ENCODE measurements at regions not wholly inside any gene's neighbourhood (a gene's known extent, or its start where the extent isn't known, plus 50 kb on each side); places are given as distances from the start of the nearest gene placed in this dataset.

DNA sequence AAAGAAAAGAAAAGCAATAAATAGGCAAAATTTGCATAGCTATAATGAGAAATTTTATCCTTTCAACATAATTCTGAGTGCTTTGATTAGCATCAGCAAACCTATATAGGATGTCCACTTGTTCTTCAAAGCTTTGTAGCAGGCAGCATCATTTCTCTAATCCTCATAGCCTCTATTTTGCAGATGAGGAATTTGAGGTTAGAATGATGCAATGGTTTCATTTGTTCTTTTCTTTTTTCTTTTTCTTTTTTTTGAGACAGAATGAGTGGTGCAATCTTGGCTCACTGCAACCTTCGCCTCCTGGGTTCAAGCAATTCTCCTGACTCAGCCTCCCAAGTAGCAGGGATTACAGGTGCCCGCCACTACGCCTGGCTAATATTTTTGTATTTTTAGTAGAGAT, 594.4 kb downstream of the TOX3 start:
- no peak for FAIRE-seq
- no peak for TF ChIP-seq POLR2AphosphoS5 (IDR thresholded peaks at IDR 0.05; ENCODE audit: low read depth, low read length)
- no peak for TF ChIP-seq POLR2A (IDR thresholded peaks at IDR 0.05; ENCODE audit: low read depth, low read length)
- no peak for TF ChIP-seq TAF1 (IDR thresholded peaks at IDR 0.05; ENCODE audit: borderline replicate concordance, low read depth, low read length)
- DNase-seq (ENCODE audit: insufficient read length), result no peak

DNA sequence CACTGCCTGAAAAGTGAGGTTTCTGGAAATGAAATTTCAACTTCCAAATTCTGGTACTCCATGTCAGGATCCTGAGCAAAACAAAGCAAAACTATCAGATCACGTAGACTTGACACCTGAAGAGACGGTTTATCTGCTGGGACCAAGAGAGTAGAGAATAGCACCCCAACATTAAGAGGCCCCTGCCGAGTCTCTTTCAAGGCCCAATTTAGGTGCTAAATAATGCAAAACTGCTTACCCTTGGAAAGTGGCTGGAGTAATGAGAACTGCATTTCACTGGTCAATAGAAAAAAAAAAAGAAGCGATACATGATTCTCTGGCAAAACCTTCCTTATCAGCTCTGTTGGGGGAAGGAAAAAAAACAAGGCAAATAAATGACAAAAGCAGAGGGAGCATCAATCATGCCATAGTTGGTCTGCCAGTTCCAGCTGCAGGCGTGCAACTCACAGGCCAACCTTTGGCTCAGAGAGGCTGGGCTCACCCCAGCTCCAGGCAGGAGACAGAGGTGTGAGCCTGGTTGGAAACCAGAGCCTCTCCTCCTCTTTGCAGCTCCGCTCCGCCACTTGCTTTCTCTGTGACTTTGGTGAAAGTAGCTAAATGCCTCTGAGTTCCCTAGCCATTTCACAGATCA, 595.2 kb downstream of the TOX3 start:
- no peak for TF ChIP-seq POLR2AphosphoS5 (IDR thresholded peaks at IDR 0.05; ENCODE audit: low read depth, low read length)
- no peak for TF ChIP-seq POLR2A (IDR thresholded peaks at IDR 0.05; ENCODE audit: low read depth, low read length)
- no peak for TF ChIP-seq TAF1 (IDR thresholded peaks at IDR 0.05; ENCODE audit: borderline replicate concordance, low read depth, low read length)
- FAIRE-seq (no peak), DNase-seq (ENCODE audit: insufficient read length) (no peak)

DNA sequence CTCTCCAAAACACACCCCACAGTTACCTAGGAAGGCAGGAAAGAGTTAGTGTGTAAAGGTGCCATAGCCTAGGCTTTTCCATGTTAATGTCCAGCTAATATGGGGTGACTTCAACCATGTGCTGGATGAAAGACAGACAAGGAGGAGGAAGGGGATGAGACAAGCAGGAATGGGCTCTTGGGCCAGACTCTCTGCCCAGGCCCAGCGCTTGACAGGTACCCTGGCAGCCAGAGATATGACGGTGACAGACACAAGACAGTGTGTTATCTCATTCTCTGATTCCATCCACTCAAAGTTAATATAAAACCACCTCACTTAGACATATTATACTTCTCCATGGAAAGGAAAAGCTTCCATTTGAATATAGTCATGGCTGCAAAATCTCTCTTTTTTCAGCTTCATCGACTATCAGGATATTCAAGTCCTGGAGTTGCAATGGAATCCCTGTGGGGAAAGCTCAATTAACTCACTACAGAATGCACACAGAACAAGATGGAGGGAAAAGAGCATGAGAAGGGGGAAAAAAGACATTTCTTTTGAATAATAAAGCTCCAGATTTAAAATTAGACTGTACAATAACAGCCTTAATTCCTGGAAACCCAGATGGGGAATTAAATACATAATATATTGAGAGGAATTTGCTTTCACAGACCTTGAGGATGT, 596.7 kb downstream of the TOX3 start:
- DNase-seq (ENCODE audit: insufficient read length), result no peak
- no peak for FAIRE-seq

DNA sequence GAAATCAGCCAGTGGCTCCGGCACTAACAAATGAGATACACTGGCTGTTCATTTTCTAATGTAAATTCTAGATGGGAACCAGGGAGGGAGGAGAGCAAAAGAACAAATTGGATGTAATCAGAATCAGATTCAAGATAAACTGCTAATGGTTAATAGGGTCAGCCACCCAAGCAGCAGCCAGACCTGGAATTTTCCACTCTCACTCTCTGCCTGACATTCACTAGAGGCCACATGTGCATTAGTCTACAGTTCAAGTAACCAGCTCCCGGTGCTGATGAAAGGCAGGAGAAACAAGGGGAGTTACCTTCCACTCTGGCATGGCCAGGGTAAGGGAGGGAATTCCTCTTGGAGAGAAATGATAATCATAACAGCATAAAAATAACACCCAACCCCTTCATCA, 597.7 kb downstream of the TOX3 start:
- FAIRE-seq, result no peak
- TF ChIP-seq POLR2A (IDR thresholded peaks at IDR 0.05; ENCODE audit: low read depth, low read length), result no peak
- no peak for TF ChIP-seq POLR2AphosphoS5 (IDR thresholded peaks at IDR 0.05; ENCODE audit: low read depth, low read length)
- no peak for TF ChIP-seq TAF1 (IDR thresholded peaks at IDR 0.05; ENCODE audit: borderline replicate concordance, low read depth, low read length)
- DNase-seq (ENCODE audit: insufficient read length), result no peak

More for the DNA sequence above, 596.7 kb downstream of the TOX3 start:
- no peak for TF ChIP-seq TAF1 (IDR thresholded peaks at IDR 0.05; ENCODE audit: borderline replicate concordance, low read depth, low read length)

DNA sequence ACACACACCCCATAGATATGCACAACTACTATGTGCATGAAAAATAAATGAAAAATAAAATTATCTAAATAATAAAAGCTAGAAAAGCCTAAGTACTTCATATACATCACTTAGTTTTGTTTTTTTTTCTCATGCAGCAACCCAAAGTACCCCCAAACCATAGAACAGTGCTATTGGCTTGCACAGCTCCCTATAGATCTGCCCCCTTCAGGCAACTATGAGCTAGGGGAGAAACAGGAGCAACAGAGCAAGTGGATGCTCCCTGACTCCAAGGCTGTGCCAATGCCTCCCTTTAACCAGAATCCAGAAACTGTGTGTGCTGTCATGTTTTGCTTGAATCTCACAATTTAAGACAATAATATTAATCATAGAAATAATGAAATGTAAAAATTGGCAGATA, 605.5 kb downstream of the TOX3 start:
- FAIRE-seq, result no peak
- no peak for DNase-seq (ENCODE audit: insufficient read length)
- TF ChIP-seq POLR2A (IDR thresholded peaks at IDR 0.05; ENCODE audit: low read depth, low read length) (no peak), TAF1 (IDR thresholded peaks at IDR 0.05; ENCODE audit: borderline replicate concordance, low read depth, low read length) (no peak), POLR2AphosphoS5 (IDR thresholded peaks at IDR 0.05; ENCODE audit: low read depth, low read length) (no peak)

DNA sequence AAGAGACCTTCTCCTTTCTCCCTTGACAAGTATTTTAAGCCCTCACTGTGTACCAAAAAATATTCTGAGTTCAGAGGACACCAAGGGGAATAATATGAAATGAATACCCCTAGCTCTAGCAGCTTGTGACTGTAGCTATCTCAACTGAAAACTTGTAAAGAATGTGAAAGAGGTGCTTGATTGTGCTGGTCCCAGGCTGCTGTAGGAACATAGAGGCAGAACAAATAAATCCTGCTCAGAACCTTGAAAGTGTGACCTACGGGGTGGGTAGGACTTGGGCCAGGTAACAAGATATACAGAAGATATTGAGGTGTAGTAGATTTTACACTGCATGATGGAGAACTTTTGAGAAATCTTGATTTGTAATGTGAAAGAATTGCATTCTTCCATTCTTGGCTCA, 606.8 kb downstream of the TOX3 start:
- no peak for FAIRE-seq
- no peak for DNase-seq (ENCODE audit: insufficient read length)
- no peak for TF ChIP-seq POLR2A (IDR thresholded peaks at IDR 0.05; ENCODE audit: low read depth, low read length)
- no peak for TF ChIP-seq TAF1 (IDR thresholded peaks at IDR 0.05; ENCODE audit: borderline replicate concordance, low read depth, low read length)
- no peak for TF ChIP-seq POLR2AphosphoS5 (IDR thresholded peaks at IDR 0.05; ENCODE audit: low read depth, low read length)

DNA sequence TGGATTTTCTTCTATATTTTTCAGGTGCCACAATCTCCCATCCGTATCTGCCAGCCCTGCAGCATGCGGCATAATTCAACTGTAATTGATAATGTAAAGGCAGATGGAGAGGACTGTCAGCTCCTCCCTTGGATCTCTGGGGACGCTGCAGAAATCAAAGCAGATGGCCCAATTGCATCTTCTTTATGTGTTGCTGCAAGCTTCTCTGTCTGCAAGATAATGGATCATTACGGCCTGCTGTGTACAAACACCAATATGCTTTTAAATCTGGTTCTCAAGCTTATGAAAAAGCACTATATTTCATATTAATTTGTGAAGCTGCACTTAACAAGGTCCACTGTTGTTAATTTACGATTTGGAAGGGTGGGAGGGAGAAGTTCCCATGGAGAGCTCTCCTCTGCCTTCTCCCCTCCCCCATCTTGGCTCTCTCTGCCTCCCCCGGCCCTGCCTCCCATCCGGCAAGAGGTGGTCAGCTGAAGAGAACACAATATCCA, 607.5 kb downstream of the TOX3 start:
- no peak for FAIRE-seq
- no peak for DNase-seq (ENCODE audit: insufficient read length)
- TF ChIP-seq POLR2A (IDR thresholded peaks at IDR 0.05; ENCODE audit: low read depth, low read length) (no peak), POLR2AphosphoS5 (IDR thresholded peaks at IDR 0.05; ENCODE audit: low read depth, low read length) (no peak), TAF1 (IDR thresholded peaks at IDR 0.05; ENCODE audit: borderline replicate concordance, low read depth, low read length) (no peak)

DNA sequence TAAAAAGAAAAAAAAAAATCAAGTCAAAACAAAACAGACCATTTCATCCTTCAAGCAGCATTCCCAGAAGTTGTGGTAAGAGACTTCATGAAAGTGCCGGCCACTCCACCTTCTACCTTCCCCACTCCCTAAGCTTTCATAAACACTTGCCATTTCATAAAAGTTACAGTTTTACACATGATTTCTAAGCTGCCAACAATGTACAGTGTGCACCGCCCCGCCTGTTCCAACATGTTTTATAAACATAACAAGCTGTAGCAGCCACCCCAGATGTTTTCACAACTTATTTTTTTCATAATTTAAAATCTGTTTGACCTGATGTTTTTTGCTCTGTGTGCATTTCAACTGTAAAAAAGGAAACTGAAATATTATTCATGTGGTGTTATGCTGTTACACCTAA, 608.1 kb downstream of the TOX3 start:
- no peak for FAIRE-seq
- DNase-seq (ENCODE audit: insufficient read length), result no peak
- TF ChIP-seq POLR2A (IDR thresholded peaks at IDR 0.05; ENCODE audit: low read depth, low read length) (no peak), POLR2AphosphoS5 (IDR thresholded peaks at IDR 0.05; ENCODE audit: low read depth, low read length) (no peak)

DNA sequence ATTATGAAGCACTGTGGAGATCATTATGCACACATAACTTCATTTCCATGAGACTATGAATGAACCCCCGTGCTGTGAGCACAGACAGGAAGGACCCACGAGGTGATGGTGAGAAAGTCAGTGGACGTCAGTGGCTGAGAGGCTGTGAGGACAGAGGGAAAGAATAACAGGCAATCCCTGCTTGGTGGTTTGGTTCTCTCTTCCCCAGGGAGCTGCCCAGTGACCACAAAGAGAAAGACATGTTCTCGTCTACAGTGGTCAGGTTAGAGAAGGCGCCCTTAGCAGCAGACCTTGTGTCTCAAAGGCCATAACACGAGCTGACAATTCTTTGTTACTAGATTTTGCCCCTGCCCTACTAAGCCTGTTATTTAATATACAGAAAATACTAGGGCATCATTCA, 609.2 kb downstream of the TOX3 start:
- DNase-seq (ENCODE audit: insufficient read length) (no peak), FAIRE-seq (no peak)
- no peak for TF ChIP-seq POLR2A (IDR thresholded peaks at IDR 0.05; ENCODE audit: low read depth, low read length)
- TF ChIP-seq POLR2AphosphoS5 (IDR thresholded peaks at IDR 0.05; ENCODE audit: low read depth, low read length), result no peak
- no peak for TF ChIP-seq TAF1 (IDR thresholded peaks at IDR 0.05; ENCODE audit: borderline replicate concordance, low read depth, low read length)

DNA sequence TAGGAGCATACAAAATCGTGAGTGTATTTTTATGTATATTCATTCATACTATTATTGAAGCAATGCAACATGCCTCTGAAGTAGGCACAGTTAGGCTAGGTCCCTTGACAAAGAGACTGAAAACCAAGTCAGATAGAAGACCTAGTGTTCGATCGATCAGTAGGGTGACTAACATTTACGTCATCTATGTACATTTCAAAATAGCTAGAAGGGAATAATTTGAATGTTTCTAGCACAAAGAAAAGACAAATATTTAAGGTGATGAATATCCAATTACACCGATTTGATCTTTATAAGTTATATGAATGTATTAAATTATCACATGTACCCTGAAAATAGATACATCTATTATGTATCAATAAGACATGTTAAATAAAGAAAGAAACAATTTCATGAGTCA, 610.1 kb downstream of the TOX3 start:
- DNase-seq (ENCODE audit: insufficient read length), result no peak
- FAIRE-seq, result no peak
- TF ChIP-seq POLR2AphosphoS5 (IDR thresholded peaks at IDR 0.05; ENCODE audit: low read depth, low read length) (no peak), TAF1 (IDR thresholded peaks at IDR 0.05; ENCODE audit: borderline replicate concordance, low read depth, low read length) (no peak), POLR2A (IDR thresholded peaks at IDR 0.05; ENCODE audit: low read depth, low read length) (no peak)

DNA sequence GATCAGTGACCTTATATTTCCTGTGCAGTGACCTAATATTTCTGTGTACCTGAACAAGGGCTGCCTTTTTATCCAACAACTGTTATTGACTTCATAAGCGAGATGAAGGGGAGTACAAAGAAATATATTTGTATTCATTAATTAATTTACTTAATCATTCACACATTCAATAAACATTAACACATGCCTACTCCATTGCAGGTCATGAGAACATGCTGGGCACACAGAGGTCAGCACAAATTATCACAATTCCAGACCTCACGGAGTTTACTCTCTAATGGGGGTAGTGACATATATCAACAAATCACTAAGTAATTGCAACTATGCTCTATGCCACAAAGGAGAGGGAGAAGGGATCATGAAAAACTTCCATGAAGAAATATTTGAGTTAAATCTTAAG, 614.6 kb downstream of the TOX3 start:
- TF ChIP-seq TAF1 (IDR thresholded peaks at IDR 0.05; ENCODE audit: borderline replicate concordance, low read depth, low read length), result no peak
- no peak for TF ChIP-seq POLR2AphosphoS5 (IDR thresholded peaks at IDR 0.05; ENCODE audit: low read depth, low read length)
- TF ChIP-seq POLR2A (IDR thresholded peaks at IDR 0.05; ENCODE audit: low read depth, low read length), result no peak
- FAIRE-seq (no peak), DNase-seq (ENCODE audit: insufficient read length) (no peak)

DNA sequence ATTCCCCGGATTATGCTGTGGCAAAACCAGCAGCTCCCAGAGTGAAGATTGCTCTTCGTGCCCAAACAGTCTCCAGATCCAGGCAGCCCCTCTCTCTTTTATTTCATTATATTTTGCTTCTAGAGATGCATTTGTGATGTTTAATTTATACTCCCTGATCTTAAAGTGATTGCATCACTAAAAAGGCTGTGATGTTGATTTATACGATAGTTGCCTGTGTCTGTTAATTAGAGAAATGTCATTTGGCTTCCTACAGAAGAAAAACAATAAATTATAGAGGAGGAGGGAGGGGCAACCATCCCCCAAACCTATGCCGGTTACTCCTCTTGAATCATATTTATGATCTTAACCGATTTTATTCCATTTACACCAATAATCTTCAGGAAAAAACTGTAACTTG, 615.3 kb downstream of the TOX3 start:
- TF ChIP-seq TAF1 (IDR thresholded peaks at IDR 0.05; ENCODE audit: borderline replicate concordance, low read depth, low read length), result no peak
- TF ChIP-seq POLR2A (IDR thresholded peaks at IDR 0.05; ENCODE audit: low read depth, low read length), result no peak
- TF ChIP-seq POLR2AphosphoS5 (IDR thresholded peaks at IDR 0.05; ENCODE audit: low read depth, low read length), result no peak
- FAIRE-seq, result no peak

More for the DNA sequence above, 615.3 kb downstream of the TOX3 start:
- DNase-seq (ENCODE audit: insufficient read length), result no peak

Data from GM12892 (cell line).